Transverse colon (tissue), 4 donors: ENCODE measurements at regions not wholly inside any gene's neighbourhood (a gene's known extent, or its start where the extent isn't known, plus 50 kb on each side); places are given as distances from the start of the nearest gene placed in this dataset.

ENCODE experiments used
- CTCF ChIP-seq, 5 experiments: fragments of 200-600 bp in 3 of 5; fragments of 450-650 bp in 2 of 5; sonication (generic) in 3 of 5; IDR thresholded peaks; 1 replicate in 2 of 5; 2 replicates in 3 of 5; pipeline ENCODE4 v1.5.1; 2016 to 2017; ENCODE audit warnings: antibody characterized with exemption in 5 of 5, inconsistent platforms in 3 of 5, mild to moderate bottlenecking in 2 of 5, moderate library complexity in 1 of 5
- EP300 ChIP-seq: sonication (generic); formaldehyde crosslinking; IDR thresholded peaks from one replicate; pipeline ENCODE4 v1.6.1; 2017; ENCODE audit warnings: antibody characterized with exemption, low read depth
- POLR2AphosphoS5 ChIP-seq, 3 donors: sonication (generic); formaldehyde crosslinking; IDR thresholded peaks; one replicate each; pipeline ENCODE4 v1.6.1; 2016; ENCODE audit warnings: antibody characterized with exemption in 3 of 3

GRCh38 chr4:180900781-180901180 is 1342.4 kb upstream of the TENM3 start:
- TF ChIP-seq CTCF (IDR thresholded peaks at IDR 0.05), result no peak
- TF ChIP-seq POLR2AphosphoS5 (IDR thresholded peaks at IDR 0.05), result no peak
- TF ChIP-seq EP300, result no peak
